VCaP (cell line): ENCODE measurements at regions not wholly inside any gene's neighbourhood (a gene's known extent, or its start where the extent isn't known, plus 50 kb on each side); places are given as distances from the start of the nearest gene placed in this dataset.

Experiments
- H3K27ac ChIP-seq: fragments of 450-650 bp; 2 replicates; pipeline ENCODE4 v1.5.1; 2017
- TF ChIP-seq, protein P1 (sequence below): fragments of 450-650 bp; conservative IDR thresholded peaks from 2 replicates; pipeline ENCODE4 v1.5.1; 2017; ENCODE audit warnings: mild to moderate bottlenecking, moderate library complexity

DNA sequence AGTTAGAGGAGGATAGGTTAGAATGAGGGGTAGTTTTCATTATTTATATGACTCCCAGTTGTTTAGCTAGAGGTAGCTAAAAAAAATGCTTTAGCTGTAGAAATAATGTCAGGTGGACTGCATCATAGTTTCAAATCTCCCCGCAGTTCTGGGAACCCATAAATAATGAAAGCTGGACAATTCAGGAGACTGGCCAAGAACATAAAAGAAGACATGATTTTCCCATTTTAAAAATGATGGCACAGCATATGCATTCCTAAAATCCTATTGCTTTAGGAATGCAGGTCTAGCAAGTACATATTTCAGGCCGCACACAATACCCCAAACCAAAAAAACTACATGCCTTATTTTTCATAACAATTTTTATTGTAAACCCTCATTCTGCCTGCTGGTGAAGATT is 143.3 kb downstream of the CTH start:
- no peak overlapping the region for H3K27ac ChIP-seq
- TF ChIP-seq, protein P1, sequence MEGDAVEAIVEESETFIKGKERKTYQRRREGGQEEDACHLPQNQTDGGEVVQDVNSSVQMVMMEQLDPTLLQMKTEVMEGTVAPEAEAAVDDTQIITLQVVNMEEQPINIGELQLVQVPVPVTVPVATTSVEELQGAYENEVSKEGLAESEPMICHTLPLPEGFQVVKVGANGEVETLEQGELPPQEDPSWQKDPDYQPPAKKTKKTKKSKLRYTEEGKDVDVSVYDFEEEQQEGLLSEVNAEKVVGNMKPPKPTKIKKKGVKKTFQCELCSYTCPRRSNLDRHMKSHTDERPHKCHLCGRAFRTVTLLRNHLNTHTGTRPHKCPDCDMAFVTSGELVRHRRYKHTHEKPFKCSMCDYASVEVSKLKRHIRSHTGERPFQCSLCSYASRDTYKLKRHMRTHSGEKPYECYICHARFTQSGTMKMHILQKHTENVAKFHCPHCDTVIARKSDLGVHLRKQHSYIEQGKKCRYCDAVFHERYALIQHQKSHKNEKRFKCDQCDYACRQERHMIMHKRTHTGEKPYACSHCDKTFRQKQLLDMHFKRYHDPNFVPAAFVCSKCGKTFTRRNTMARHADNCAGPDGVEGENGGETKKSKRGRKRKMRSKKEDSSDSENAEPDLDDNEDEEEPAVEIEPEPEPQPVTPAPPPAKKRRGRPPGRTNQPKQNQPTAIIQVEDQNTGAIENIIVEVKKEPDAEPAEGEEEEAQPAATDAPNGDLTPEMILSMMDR: no peak

DNA sequence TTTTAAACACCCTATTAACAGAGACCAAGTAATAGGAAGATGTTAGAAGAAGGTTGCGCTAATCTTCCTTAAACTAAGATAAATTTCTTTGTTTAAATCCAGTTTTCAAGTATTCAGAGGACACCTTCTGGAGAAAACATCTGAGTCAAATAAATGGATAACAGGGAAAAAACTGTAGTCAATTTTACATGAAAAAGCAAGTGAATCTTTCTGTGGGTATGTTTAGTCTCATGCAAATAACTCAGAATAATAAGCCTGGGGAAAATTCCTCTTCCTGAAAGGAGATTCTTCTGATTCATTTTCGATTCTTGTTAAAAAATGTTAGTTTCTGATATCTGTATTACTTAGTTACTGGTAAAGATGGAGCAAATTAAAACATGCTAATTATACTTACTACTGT is 145.5 kb downstream of the CTH start:
- H3K27ac ChIP-seq: no peak overlapping the region
- TF ChIP-seq, protein P1: no peak

DNA sequence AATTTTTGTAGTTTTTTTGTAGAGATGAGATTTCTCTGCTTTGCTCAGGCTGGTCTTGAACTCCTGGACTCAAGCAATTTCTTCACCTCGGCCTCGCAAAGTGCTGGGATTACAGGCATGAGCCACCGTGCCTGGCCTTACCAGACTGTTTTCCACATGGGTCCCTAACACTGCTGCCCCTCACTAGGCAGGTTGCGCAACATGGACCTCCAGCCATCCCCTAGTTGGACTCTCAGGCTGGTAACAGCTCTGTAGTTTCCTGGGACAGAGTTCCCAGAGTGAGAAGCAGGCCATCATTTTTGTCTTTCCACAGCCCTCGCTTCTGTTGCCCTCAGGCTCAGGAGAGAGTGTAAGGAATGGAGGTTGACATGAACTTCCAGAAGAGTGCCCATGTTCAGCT is 156.1 kb downstream of the CTH start:
- no peak overlapping the region for H3K27ac ChIP-seq
- TF ChIP-seq, protein P1: no peak

DNA sequence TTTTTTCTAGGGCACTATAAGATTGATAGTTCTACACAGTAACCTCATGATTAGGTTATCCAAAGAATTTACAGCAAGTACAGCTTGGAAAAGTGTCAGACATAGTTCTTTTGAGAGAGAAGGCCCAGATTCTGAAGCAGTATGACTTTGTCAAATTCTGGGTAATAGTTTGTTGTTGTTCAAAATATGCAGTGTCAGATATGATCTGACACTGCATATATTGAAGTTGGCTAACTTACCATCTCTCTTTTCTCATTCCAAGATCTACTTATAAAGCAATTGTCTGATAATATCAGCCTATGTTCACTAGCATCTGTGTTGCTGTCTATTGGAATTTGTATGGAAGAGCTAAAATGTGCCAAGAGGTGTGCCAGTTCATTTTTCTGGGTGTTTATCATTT is 160.1 kb downstream of the CTH start:
- TF ChIP-seq, protein P1: no peak
- H3K27ac ChIP-seq: no peak overlapping the region

DNA sequence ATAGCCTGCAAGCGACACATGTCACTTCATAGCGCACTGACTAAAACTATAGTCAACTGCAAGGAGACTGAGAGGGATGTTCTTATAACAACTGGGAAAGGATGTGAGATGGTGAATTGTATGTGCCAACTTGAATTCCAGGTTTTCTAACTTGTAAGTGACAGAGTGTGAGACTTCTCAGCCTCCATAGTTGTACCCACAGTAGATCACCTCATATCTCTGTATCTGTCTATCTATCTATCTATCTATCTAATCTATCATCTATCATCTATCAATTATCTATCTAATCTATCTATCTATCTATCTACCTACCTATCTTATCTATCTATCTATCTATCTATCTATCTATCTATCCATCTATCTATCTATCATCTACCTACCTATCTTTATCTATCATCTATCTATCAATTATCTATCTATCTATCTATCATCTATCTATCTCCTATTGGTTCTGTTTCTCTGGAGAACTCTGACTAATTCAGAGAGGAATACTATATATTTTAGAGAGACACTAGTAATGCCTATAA is 162.3 kb downstream of the CTH start:
- TF ChIP-seq, protein P1: no peak
- no peak overlapping the region for H3K27ac ChIP-seq

DNA sequence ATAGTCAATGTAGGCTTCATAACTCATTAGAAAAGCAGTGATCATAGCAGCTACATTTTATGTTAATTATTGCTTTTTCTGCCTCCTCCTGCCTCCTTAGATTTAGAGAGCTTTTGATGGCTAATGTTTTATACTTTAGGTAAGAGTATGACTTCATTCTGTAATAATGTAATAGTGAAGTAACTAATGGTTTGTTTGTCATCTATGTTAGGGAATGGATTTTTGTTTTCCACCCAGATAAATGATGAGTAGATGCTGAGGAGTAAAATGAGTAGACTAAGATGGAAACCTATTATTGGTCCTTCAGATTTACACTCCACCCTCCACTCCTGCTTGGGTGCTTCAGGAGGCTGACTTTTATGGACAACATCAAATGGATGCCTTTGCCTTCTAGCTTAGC is 170.6 kb downstream of the CTH start:
- no peak overlapping the region for H3K27ac ChIP-seq
- TF ChIP-seq, protein P1: no peak

DNA sequence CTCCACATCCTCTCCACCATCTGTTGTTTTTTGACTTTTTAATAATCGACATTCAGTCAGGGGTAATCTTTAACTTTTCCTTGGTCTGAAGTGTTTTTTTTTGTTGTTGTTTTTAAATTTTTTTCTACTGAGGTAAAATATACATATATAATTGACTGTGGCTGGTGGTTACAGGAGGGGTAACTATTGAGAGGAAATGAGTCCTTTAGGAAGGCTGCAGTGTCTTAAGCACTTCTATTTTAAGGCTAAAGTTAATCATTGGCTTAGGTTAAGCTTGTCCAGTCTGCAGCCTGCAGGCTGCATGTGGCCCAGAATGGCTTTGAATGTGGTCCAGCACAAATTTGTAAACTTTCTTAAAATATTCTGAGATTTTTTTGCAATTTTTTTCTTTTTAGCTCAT is 172.5 kb downstream of the CTH start:
- H3K27ac ChIP-seq: no peak overlapping the region
- TF ChIP-seq, protein P1: no peak
